H9 (cell line): ENCODE measurements at regions not wholly inside any gene's neighbourhood (a gene's known extent, or its start where the extent isn't known, plus 50 kb on each side); places are given as distances from the start of the nearest gene placed in this dataset.

Source experiments
- DNase-seq: peaks from one replicate; pipeline ENCODE4 v3.0.0-alpha.2; 2017
- H2AFZ ChIP-seq: one replicate; pipeline ENCODE4 v1.6.1; 2013; ENCODE audit warnings: mild to moderate bottlenecking, low read length, control low read depth, moderate library complexity
- H2AK5ac ChIP-seq: 2 replicates; pipeline ENCODE4 v1.6.1; 2013; ENCODE audit warnings: low read length, control low read depth, mixed read lengths; ENCODE audit not compliant: insufficient read length
- H2BK120ac ChIP-seq: one replicate; pipeline ENCODE4 v1.6.1; 2013; ENCODE audit warnings: low read depth, mild to moderate bottlenecking, low read length, control low read depth, inconsistent platforms; ENCODE audit not compliant: poor library complexity, severe bottlenecking
- H2BK12ac ChIP-seq: 2 replicates; pipeline ENCODE4 v1.6.1; 2013; ENCODE audit warnings: low read length, control low read depth, mixed read lengths, low read depth; ENCODE audit not compliant: insufficient read length
- H2BK15ac ChIP-seq: 2 replicates; pipeline ENCODE4 v1.6.1; 2013; ENCODE audit warnings: low read depth, low read length, control low read depth
- H2BK20ac ChIP-seq: one replicate; pipeline ENCODE4 v1.6.1; 2013; ENCODE audit warnings: low read depth, mild to moderate bottlenecking, low read length, control low read depth, inconsistent platforms; ENCODE audit not compliant: poor library complexity, severe bottlenecking
- H2BK5ac ChIP-seq: 2 replicates; pipeline ENCODE4 v1.6.1; 2013; ENCODE audit warnings: low read length, control low read depth, mixed read lengths; ENCODE audit not compliant: insufficient read length
- H3K14ac ChIP-seq: 2 replicates; pipeline ENCODE4 v1.6.1; 2013; ENCODE audit warnings: low read length, control low read depth; ENCODE audit not compliant: insufficient read depth
- H3K18ac ChIP-seq: 2 replicates; pipeline ENCODE4 v1.6.1; 2013; ENCODE audit warnings: low read depth, mild to moderate bottlenecking, mixed read lengths, low read length, control low read depth; ENCODE audit not compliant: insufficient read length
- H3K23ac ChIP-seq: 2 replicates; pipeline ENCODE4 v1.6.1; 2013; ENCODE audit warnings: low read length, control low read depth, mixed read lengths, low read depth; ENCODE audit not compliant: insufficient read length
- H3K23me2 ChIP-seq: 2 replicates; pipeline ENCODE4 v1.6.1; 2013; ENCODE audit warnings: low read depth, mild to moderate bottlenecking, mixed read lengths, low read length, control low read depth; ENCODE audit not compliant: insufficient read length, poor library complexity, severe bottlenecking
- H3K27ac ChIP-seq: 2 replicates; pipeline ENCODE4 v1.5.1; 2013; ENCODE audit warnings: low read length, control low read depth, mixed read lengths, low read depth; ENCODE audit not compliant: insufficient read length
- H3K27me3 ChIP-seq: 2 replicates; pipeline ENCODE4 v1.6.1; 2013; ENCODE audit warnings: low read length, control low read depth, inconsistent platforms; ENCODE audit not compliant: insufficient read depth
- H3K4ac ChIP-seq: 2 replicates; pipeline ENCODE4 v1.6.1; 2013; ENCODE audit warnings: low read depth, mild to moderate bottlenecking, control low read depth, inconsistent platforms, low read length, moderate library complexity
- H3K4me1 ChIP-seq: 2 replicates; pipeline ENCODE4 v1.6.1; 2013; ENCODE audit warnings: low read length, control low read depth, inconsistent platforms; ENCODE audit not compliant: insufficient read depth
- H3K4me2 ChIP-seq: 2 replicates; pipeline ENCODE4 v1.6.1; 2013; ENCODE audit warnings: low read length, control low read depth, mixed read lengths; ENCODE audit not compliant: insufficient read length, insufficient read depth
- H3K56ac ChIP-seq: 2 replicates; pipeline ENCODE4 v1.6.1; 2013; ENCODE audit warnings: low read depth, mild to moderate bottlenecking, mixed read lengths, low read length, control low read depth; ENCODE audit not compliant: insufficient read length
- H3K79me1 ChIP-seq: 2 replicates; pipeline ENCODE4 v1.6.1; 2013; ENCODE audit warnings: low read depth, mild to moderate bottlenecking, moderate library complexity, low read length, control low read depth, inconsistent platforms; ENCODE audit not compliant: insufficient read depth, poor library complexity, severe bottlenecking
- H3K79me2 ChIP-seq: 2 replicates; pipeline ENCODE4 v1.6.1; 2013; ENCODE audit warnings: low read length, control low read depth, inconsistent platforms; ENCODE audit not compliant: insufficient read depth
- H3K9ac ChIP-seq: 2 replicates; pipeline ENCODE4 v1.6.1; 2013; ENCODE audit warnings: low read length, control low read depth, mixed read lengths; ENCODE audit not compliant: insufficient read length; ENCODE audit errors: extremely low read depth
- H3K9me3 ChIP-seq: one replicate; pipeline ENCODE4 v1.6.1; 2013; ENCODE audit warnings: low read depth, low read length, inconsistent platforms; ENCODE audit not compliant: control insufficient read depth
- H3T11ph ChIP-seq: one replicate; pipeline ENCODE4 v1.6.1; 2013; ENCODE audit warnings: mild to moderate bottlenecking, low read length, control low read depth, inconsistent platforms
- H4K20me1 ChIP-seq: one replicate; pipeline ENCODE4 v1.6.1; 2013; ENCODE audit not compliant: control insufficient read depth, insufficient read length, insufficient read depth
- H4K5ac ChIP-seq: 2 replicates; pipeline ENCODE4 v1.6.1; 2013; ENCODE audit warnings: low read depth, mild to moderate bottlenecking, mixed read lengths, low read length, control low read depth; ENCODE audit not compliant: insufficient read length
- H4K8ac ChIP-seq: replicated peaks from 2 replicates; pipeline ENCODE4 v1.6.1; 2013; ENCODE audit warnings: low read length, control low read depth, mixed read lengths, low read depth; ENCODE audit not compliant: insufficient read length
- H4K91ac ChIP-seq: 2 replicates; pipeline ENCODE4 v1.6.1; 2013; ENCODE audit warnings: low read depth, mild to moderate bottlenecking, moderate library complexity, mixed read lengths, low read length, control low read depth; ENCODE audit not compliant: insufficient read length
- H3K27ac Mint-ChIP-seq, 3 experiments: 2 replicates in 2 of 3; 3 replicates in 1 of 3; pipeline ENCODE4 v1.8.0; 2020 to 2021; ENCODE audit warnings: mixed read lengths in 3 of 3, mild to moderate bottlenecking in 1 of 3, moderate library complexity in 1 of 3
- H3K27me3 Mint-ChIP-seq: 2 replicates; pipeline ENCODE4 v1.8.0; 2021; ENCODE audit warnings: low read depth, mild to moderate bottlenecking, moderate library complexity, mixed read lengths
- H3K36me3 Mint-ChIP-seq, 3 experiments: 2 replicates in 2 of 3; 3 replicates in 1 of 3; pipeline ENCODE4 v1.8.0; 2020 to 2021; ENCODE audit warnings: low read depth in 3 of 3, mixed read lengths in 3 of 3; ENCODE audit not compliant: insufficient read depth in 1 of 3
- H3K4me1 Mint-ChIP-seq, 2 experiments: 2 replicates each; pipeline ENCODE4 v1.8.0; 2020; ENCODE audit warnings: mixed read lengths in 2 of 2
- H3K4me3 Mint-ChIP-seq, 2 experiments: 2 replicates in 1 of 2; 3 replicates in 1 of 2; pipeline ENCODE4 v1.8.0; 2020 to 2021; ENCODE audit warnings: mild to moderate bottlenecking in 2 of 2, mixed read lengths in 2 of 2, moderate library complexity in 1 of 2
- H3K9me3 Mint-ChIP-seq, 2 experiments: 2 replicates in 1 of 2; 3 replicates in 1 of 2; pipeline ENCODE4 v1.8.0; 2020; ENCODE audit warnings: mild to moderate bottlenecking in 2 of 2, mixed read lengths in 2 of 2, moderate library complexity in 1 of 2
- WGBS: extraction: QIAGEN DNeasy Blood & Tissue Kit; methylation state at CpG from one replicate; pipeline ENCODE4 v1.1.7; 2013; ENCODE audit warnings: missing lambda C conversion rate, low lambda C conversion rate, mixed read lengths; ENCODE audit not compliant: insufficient read length; ENCODE audit errors: extremely low coverage; 5-methylcytosine and 5-hydroxymethylcytosine counted together
- TF ChIP-seq, protein P1 (sequence below): fragments of 200-600 bp; sonication (generic); conservative IDR thresholded peaks from 3 replicates; pipeline ENCODE4 v1.8.0; 2021; ENCODE audit warnings: antibody characterized with exemption, mild to moderate bottlenecking

GRCh38 chr12:75699728-75700496 lies 188.5 kb upstream of the KRR1 start:
- Histone ChIP-seq H2BK20ac (no peak overlapping the region), H2BK15ac (no peak overlapping the region), H3T11ph (no peak overlapping the region), H4K8ac (no peak overlapping the region), H4K20me1 (no peaks in the 10 kb centered on the region), H3K4ac (no peak overlapping the region), H3K4me2 (no peak overlapping the region), H3K23me2 (no peaks in the 10 kb centered on the region), H2BK5ac (no peak overlapping the region), H4K5ac (no peak overlapping the region), H3K79me2 (no peaks in the 10 kb centered on the region), H3K9ac (no peak overlapping the region), H4K91ac (no peak overlapping the region), H2AK5ac (no peak overlapping the region), H2BK120ac (no peak overlapping the region), H3K27ac (no peak overlapping the region), H3K79me1 (no peaks in the 10 kb centered on the region), H3K23ac (no peak overlapping the region), H3K27me3 (no peaks in the 10 kb centered on the region; the same call in 1 of the 2 replicates), H3K14ac (no peak overlapping the region), H2BK12ac (no peak overlapping the region), H3K56ac (no peak overlapping the region), H3K18ac (no peak overlapping the region), H2AFZ (peak overlapping the region; percentile 40), H3K9me3 (no peaks in the 10 kb centered on the region), H3K4me1 (peaks cover 10% of the 10 kb centered on the region; the same call in 1 of the 2 replicates)
- Mint-ChIP-seq H3K27me3 (no peaks in the 10 kb centered on the region; the same call in 1 of the 2 replicates), H3K4me1 (peaks cover 33 to 39% of the 10 kb centered on the region in 2 experiments), H3K4me3 (no peak overlapping the region), H3K27ac (peak overlapping the region; percentile 52 to 66 (median 59); a peak in 4 of 7 replicates), H3K36me3 (no peaks in the 10 kb centered on the region), H3K9me3 (no peaks in the 10 kb centered on the region)
- DNase-seq, result no peak
- TF ChIP-seq, protein P1, sequence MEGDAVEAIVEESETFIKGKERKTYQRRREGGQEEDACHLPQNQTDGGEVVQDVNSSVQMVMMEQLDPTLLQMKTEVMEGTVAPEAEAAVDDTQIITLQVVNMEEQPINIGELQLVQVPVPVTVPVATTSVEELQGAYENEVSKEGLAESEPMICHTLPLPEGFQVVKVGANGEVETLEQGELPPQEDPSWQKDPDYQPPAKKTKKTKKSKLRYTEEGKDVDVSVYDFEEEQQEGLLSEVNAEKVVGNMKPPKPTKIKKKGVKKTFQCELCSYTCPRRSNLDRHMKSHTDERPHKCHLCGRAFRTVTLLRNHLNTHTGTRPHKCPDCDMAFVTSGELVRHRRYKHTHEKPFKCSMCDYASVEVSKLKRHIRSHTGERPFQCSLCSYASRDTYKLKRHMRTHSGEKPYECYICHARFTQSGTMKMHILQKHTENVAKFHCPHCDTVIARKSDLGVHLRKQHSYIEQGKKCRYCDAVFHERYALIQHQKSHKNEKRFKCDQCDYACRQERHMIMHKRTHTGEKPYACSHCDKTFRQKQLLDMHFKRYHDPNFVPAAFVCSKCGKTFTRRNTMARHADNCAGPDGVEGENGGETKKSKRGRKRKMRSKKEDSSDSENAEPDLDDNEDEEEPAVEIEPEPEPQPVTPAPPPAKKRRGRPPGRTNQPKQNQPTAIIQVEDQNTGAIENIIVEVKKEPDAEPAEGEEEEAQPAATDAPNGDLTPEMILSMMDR, result no peak
- WGBS, result 100% methylated on average over 3 of the region's 7 CpGs
